Middle frontal gyrus (tissue), 1 donor: ENCODE measurements at regions not wholly inside any gene's neighbourhood (a gene's known extent, or its start where the extent isn't known, plus 50 kb on each side); places are given as distances from the start of the nearest gene placed in this dataset.
"Not testable (repeated sequence)": the region's sequence is repeated elsewhere in the genome, so short reads cannot be mapped to it uniquely, and the experiment has no call there.

Source experiments
- DNase-seq: peaks from one replicate; pipeline ENCODE4 v3.0.0-alpha.2; 2015; ENCODE audit warnings: low spot score; ENCODE audit errors: extremely low spot score

DNA sequence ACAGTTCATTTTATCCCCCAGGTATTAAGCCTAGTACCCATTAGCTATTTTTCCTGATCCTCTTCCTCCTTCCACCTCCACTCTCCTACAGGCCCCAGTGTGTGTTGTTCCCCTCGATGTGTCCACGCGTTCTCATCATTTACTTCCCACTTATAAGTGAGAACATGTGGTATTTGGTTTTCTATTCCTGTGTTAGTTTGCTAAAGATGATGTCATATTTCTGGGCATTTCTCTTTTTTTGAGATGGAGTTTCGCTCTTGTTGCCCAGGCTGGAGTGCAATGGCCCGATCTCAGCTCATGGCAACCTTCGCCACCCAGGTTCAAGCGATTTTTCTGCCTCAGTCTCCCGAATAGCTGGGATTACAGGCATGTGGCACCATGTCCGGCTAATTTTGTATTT is 934.0 kb downstream of the TRAM1L1 start:
- not testable (repeated sequence) for DNase-seq

DNA sequence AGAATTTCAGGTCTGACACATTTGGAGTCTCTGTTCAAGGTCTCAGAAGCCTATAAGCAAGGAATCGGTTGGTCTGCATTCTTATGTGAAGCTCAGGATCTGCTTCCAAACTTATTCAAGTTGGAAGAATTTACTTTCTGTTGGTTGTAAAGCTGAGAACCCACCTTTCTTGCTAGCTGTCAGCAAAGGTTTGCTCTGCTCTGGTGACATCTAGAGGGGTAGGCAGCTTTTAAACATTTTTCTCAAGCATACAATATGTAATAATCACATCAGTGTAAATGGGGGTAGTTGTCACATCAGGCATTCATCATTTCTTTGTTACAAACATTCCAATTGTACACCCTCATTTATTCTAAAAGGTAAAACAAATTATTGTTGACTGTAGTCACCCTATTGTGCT is 935.2 kb downstream of the TRAM1L1 start:
- DNase-seq, result no peak

DNA sequence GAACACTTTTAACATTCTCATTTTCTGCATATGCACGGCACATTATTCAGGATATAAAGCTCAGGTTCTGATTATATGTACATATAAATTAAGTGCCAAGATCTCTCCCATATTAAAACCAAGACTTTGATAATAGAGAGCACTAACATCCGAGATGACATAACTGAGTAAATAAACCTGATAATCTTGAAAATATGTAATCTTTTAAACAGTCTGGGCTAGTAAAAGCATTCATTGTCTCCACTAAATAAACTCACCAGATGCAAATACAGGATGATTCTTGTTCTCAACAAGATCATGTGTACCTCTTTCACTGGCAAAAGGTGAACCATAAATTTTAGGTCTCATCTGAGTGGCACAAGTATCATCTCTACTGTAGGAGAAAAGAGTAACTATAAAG is 942.2 kb downstream of the TRAM1L1 start:
- DNase-seq, result no peak

DNA sequence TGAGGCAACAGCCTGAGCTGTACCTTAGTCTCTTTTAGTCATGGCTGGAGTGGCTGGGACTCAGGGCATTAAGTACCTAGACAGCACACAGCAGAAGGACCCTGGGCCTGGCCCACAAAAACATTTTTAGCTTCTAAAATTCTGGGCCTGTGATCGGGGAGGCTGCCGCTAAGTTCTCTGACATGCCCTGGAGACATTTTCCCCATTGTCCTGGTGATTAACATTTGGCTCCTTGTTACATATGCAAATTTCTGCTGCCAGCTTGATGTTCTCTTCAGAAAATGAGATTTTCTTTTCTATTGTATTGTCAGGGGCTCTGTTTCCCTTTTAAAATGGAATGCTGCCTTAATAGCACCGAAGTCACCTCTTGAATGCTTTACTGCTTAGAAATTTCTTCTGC is 952.4 kb downstream of the TRAM1L1 start:
- DNase-seq, result no peak

DNA sequence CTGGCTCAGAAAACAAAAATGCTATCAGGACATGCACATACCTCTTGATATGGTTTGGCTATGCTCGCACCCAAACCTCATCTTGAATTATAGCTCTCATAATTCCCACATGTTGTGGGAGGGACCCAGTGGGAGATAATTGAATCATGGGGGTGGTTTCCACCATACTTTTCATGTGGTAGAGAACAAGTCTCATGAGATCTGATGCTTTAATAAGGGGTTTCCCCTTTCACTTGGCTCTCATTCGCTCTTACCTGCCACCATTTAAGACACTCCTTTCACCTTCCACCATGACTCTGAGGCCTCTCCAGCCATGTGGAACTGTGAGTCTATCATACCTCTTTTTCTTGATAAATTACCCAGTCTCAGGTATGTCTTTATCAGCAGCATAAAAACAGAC is 958.6 kb downstream of the TRAM1L1 start:
- DNase-seq, result no peak

DNA sequence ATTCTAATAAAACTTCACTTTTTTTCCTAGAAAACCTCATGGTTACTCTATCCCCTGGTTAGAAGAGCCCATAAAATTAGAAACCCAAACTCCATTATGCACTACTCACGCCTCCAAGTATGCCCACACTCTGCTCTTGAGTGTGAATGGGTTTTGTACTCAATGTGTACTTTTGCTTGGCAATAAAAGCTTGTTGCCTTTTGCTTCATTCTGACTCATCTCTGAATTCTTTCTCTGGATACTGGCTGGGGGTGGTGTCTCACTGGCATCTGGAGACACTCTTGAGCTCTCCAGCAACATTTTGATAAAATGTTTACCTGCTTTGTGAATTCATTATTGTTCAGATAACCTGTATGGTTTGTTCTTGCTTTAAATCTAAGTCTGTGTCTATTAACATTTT is 963.3 kb downstream of the TRAM1L1 start:
- no peak for DNase-seq

DNA sequence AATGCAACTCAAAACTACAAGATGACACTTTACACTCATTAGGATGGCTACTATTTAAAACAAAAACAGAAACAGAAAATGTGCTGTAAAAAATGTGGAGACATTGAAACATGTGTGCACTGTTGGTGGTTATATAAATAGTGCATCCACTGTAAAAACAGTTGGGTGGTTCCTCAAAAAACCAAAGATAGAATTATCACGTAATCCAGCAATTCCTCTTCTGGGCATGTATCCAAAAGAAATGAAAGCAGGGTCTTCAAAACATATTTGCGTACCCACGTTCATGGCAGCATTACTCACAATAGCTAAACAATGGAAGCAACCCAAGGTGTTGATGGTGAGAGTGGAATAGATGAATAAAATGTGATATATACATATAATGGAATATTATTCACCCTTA is 967.2 kb downstream of the TRAM1L1 start:
- no peak for DNase-seq

DNA sequence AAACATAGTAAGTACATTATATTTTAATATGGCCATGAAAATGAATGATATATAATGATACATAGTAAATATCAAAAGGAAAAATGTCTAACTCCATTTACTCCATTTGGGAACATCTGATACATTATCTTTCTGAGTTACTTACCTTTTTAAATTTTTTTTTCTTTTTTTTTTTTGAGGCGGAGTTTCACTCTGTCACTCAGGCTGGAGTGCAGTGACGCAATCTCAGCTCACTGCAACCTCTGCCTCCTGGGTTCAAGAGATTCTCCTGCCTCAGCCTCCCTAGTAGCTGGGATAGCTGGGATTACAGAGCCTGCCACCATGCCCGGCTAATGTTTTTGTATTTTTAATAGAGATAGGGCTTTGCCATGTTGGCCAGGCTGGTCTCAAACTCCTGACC is 972.5 kb downstream of the TRAM1L1 start:
- DNase-seq, result not testable (repeated sequence)

DNA sequence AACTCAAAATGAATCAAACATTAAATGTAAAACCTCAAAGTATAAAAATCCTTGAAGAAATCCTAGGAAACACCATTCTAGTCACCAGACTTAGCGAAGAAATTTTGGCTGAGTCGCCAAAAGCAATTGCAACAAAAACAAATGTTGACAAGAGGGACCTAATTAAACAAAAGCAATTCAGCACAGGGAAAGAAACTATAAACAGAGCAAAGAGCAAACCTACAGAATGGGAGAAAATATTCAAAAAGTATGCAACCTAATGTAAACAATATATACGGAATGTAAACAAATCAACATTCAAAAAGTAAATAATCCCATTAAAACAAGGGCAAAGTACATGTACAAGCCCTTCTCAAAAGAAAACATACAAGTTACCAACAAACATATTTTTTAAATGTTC is 974.7 kb downstream of the TRAM1L1 start:
- DNase-seq, result no peak

DNA sequence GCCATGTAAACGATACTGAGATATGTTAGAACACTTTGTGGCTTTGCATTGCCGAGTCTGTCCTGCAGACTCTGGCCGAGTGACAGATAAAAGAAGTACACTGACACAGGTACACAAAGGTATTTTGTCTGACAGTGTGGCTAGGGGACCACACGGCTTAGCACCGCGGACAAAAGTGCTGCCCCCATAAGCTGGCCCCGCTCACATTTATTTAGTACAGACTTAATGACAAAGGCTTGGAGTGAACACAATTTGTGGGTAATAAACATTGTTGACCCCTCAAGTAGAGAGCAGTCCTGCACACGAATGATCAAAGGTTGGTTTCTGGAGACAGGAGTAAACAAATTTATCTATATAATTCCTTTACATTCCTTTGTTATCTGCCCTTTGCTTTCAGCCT is 976.8 kb downstream of the TRAM1L1 start:
- no peak for DNase-seq

DNA sequence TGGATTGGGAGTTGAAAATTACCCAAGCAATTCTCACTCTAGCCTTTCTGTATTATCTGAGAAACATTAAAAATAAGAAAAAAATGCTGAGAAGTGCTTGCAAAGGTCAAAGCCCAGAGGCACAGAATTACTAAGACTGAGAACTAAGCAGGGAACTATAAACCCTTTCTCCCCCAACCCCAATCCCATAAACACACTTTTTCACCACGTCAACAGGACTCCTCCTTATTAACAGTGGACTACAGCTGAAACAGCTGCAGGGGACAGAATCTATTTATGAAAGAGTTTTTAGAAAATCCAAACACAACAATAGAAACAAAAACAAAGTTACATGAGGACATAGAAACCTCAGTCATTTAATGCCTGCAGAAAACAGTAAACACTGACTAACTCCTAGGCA is 984.1 kb downstream of the TRAM1L1 start:
- no peak for DNase-seq

DNA sequence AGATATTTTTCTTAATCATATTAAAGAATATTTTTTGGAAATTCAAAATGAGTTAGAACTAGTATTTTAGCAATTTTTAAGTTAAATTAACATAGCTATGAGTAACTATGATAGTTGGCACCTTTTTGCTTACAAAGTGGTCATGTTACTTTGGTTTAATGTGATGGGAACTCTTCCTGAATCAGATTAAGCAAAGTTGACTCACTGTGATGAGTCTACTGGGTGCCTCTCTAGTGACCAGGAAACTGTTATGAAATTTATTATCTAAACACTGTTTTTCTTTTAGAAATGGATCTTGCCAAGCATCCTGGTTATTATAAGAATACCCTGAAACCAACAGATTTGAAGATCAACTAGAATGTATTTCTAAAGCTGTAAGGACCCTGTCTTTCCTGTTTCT is 985.8 kb downstream of the TRAM1L1 start:
- DNase-seq, result no peak

DNA sequence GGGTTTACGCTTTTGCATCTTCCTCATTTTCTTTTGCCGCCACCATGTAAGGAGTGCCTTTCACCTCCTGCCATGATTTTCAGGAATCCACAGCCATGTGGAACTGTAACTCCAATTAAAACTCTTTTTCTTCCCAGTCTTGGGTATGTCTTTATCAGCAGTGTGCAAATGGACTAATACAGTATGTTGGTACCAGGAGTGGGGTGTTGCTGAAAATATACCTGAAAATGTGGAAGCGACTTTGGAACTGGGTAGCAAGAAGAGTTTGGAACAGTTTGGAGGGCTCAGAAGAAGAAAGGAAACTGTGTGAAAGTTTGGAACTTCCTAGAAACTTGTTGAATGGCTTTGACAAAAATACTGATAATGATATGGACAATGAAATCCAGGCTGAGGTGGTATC is 983.9 kb upstream of the NDST4 start:
- DNase-seq, result not testable (repeated sequence)

DNA sequence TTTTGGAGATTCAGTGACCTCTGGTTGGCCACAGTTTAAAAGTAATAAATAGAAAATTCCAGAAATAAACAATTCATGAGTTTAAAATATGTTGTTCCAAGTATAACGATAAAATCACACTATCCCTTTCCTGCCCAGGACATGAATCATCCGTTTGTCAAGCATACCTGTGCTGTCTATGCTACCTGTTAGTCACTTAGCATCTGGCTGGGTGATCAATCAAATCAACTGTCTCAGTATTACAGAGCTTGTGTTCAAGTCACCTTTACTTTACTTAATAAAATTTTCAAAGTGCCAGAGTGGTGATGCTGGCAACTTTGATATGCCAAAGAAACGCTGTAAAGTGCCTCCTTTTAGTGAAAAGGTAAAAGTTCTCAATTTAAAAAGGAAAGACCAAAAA is 979.5 kb upstream of the NDST4 start:
- no peak for DNase-seq

DNA sequence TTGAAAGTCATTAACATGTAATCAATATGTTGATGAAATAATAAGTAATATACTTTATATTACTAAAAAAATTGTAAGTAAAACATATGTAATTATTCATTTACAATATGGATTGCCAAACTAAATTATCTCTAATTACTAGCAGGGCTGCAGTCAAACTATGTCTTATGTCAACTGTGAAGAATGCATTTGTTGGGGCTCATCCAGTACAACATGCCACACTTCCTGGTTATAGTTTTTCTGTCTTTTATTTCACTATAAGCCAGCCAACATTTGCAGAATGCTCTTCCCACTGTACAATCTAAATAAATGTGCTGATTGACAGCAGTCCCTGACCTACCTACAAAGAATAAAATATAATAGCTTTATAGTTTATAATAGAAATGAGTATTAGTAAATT is 975.4 kb upstream of the NDST4 start:
- no peak for DNase-seq

DNA sequence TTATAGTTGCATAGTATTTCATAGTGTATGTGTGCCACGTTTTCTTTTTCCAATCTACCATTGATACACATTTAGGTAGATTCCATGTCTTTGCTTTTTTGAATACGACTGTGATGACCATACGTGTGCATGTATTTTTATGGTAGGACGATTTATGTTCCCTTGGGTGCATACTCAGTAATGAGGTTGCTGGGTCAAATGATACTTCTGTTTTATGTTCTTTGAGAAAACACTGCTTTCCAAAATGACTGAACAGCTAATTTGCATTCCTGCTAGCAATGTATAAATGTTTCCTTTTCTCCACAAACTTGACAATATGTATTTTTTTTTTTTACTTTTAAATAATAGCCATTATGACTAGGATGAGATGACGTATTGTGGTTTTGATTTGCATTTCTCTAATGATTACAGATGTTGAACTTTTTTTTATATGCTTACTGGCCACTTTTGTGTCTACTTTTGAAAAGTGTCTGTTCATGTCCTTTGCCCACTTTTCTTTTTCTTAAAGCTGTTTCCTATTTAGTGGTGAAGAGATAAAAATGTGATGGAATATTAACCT is 969.5 kb upstream of the NDST4 start:
- DNase-seq, result no peak

DNA sequence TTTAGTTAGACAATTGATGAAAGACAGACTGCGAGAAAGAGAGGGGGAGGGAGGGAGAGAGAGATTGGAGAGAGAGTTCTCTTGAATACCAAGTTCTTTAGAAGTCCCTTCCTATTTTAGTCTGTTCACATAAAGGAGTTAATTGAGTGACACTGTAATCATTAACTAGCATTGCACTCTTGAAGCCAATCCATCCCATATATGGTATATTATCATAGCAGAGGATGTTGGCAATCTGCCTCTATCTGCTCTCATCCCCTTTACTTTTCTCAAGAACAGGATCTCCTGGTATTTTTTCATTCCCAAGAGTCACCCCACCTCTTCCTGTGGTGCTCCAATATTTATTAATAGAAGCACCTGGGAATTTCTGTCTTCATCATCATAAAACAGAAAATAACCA is 959.6 kb upstream of the NDST4 start:
- DNase-seq, result no peak

DNA sequence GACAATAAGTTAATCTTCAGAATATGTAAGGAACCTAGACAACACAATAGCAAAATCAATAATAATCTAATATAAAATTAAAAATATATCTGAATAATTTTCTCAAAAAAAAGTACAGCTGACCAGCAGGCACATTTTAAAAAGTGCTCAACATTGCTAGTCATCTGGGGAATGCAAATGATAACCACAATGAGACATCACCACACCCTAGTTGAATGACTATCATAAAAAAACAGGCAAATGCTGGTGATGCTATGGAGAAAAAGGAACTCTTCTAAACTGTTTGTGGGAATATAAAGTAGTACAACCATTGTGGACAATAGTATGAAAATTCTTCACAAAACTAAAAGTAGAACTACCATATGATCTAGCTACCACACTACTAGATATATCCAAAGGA is 956.9 kb upstream of the NDST4 start:
- no peak for DNase-seq

DNA sequence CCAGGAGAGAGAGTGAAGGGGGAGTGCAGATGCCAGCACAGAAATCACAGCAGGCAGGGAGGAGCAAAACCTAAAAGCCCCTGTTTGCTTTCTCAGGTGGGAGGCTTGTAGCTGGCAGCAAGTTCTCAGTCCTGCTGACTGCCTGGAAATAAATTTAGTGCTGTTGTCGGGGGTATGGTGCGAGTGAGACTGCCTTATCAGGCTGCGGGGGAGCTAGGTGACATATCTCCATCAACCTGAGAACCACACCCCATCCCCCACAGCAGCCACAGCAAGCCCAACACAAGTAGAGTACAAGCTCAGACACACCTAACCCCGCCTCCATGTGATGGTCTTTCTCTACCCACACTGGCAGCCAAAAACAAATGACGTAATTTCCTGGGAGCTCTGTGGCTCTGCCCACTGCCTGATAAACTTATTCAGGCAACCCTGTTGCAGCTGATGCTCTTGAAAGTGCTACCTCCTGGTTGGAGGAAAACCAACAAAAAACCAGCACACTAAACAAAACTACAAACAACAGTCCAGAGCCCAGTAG is 953.4 kb upstream of the NDST4 start:
- DNase-seq, result no peak

DNA sequence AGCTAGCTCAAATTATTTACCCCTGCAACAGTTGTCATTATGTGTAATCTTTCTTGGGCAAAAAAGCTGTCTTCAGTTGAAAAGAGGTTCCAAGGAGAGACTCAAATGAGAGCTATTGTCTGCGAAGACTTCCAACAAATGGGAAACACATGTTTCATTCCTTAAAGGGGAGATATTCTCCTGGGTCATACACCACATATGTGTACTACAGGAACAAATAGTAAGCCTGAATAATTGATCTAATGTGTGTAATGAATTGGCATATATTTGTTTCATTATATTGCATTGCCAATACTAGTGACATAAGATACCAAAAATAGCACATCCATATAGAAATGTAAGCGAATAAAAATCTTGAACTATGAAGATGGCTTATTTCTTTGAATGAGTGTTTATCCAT is 950.9 kb upstream of the NDST4 start:
- DNase-seq, result no peak

DNA sequence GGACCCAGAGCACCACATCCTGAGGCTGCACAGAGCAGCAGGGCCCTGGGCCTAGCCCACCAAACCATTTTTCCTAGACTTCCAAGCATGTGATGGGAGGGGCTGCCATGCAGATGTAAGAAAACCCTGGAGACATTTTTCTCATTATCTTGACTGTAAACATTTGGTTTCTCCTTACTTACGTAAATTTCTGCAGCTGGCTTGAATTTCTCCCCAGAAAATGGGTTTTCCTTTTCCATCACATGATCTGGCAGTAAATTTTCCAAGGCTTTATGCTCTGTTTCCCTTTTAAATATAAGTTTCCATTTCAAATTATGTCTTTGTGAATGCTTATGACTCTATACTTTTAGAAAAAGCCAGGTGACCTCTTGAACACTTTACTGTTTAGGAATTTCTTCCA is 945.9 kb upstream of the NDST4 start:
- no peak for DNase-seq

DNA sequence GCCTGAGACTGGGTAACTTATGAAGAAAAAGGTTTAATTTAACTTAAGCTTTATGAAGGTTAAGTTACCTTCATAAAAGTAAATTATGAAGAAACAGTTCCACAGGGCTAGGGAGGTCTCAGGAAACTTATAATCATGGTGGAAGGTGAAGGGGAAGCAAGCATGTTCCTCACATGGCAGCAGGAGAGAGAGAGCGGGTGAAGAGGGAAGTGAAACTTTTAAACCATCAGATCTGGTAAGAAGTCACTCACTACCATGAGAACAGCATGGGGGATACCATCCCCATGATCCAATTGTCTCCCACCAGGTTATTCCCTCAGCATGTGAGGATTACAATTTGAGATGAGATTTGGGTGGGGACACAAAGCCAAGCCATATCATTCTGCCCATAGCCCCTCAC is 944.7 kb upstream of the NDST4 start:
- no peak for DNase-seq

DNA sequence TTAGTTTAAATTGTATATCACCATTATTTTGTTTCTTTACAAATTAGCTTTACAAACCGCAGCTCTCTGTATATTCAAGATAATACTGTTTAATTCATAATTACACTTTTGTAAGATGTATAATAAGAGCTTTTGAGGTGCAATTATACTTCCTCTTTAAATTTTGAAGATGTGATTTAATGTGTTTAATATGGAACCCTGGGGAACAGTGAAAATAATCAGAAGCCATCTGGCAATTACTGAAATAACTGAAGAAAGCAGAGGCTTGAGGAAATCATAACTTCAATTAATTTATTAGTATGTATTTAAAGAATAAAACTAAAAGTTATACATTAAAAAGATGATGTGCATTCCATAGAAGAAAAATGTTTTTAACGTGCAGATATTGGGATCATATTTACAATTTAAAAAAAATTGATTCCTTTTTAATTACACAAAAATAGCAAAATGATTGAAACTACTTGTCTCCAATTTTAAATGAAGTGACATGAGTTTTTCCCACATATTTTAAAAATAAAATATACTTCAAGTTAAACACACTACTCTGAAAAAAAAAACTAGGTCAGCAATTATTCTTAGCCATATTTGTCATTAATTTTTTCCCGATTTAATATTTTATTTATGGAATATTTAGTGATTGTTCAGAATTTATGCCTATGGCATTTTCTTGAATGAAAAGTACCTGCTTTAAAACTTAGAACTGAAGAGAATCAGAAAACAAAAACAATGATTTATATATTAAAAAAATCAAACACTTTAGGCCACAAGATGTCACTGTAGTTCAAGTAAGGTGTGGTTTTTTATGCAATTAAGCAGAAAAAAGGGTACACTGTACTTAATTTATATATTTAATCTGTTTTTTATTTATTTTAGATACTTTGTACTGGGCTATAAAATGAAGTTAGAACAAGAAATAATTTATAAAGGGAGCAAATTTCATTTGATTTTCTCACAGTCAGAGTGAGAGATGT is 942.7 kb upstream of the NDST4 start:
- no peak for DNase-seq
